ENCODE measurements at regions not wholly inside any gene's neighbourhood (a gene's known extent, or its start where the extent isn't known, plus 50 kb on each side); places are given as distances from the start of the nearest gene placed in this dataset.

DNA sequence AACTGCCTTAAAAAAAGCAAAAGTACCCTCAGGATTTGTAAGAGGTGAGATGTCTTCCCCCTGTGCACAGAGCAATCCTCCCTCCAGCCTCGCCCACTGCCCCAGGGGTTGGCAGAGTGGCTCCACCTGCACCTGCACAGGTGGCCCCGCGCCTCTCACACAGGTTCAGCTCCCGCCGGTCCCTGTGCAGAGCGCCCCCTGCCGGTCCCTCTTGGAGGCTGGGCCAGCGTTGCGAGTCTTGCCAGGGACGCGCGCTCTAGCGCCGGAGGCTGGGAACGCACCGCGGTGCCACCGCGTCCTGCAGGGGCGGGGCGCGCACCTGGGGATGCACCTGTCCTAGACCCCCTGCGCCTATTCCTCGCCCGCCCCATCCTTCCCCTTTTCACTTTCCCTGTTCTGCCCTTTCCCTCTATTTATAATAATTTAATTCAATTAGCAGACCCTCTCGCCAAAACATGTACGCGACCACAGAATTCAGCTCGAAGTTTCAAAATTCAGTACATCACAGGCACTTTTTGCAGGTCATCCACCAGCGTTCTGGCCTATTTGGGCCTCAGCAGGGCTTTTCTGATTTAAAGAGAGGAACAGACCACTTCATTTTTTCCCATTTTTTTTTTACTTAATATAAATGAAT, 618.6 kb downstream of the AACS start:
- no peak for DNase-seq (ENCODE audit: low read depth)

GRCh38 chr12:125684968-125685790, 619.9 kb downstream of the AACS start:
- no peak for DNase-seq (ENCODE audit: low read depth)

GRCh38 chr12:125685915-125686314, 620.7 kb downstream of the AACS start:
- no peak for DNase-seq (ENCODE audit: low read depth)

DNA sequence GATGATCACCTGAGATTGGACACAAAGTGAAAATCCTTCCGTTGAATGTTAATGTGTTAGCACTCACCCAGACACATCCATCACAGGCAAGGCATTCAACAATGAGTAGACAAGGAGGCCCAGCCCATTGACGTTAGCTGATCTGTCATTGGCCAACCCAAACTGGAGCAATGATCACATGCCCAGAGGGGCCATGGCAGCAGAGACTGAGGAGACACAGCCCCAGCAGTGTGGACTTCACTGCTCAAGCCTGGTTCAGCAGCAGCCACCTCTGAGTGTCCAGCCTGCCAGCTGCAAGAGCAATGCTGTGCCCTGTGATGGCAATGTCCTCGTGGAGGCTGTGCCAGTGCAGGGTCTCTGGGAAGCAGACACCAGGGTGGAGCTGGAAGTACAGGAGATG, 622.2 kb downstream of the AACS start:
- no peak for DNase-seq (ENCODE audit: low read depth)

- no peak for DNase-seq (ENCODE audit: low read depth)
Measured at GRCh38 chr12:125687820-125688219, 622.6 kb downstream of the AACS start.

GRCh38 chr12:125688223-125688622, 623.0 kb downstream of the AACS start:
- DNase-seq (ENCODE audit: low read depth) = no peak

- DNase-seq (ENCODE audit: low read depth) = no peak
Measured at GRCh38 chr12:125688881-125689280, 623.6 kb downstream of the AACS start.

GRCh38 chr12:125689576-125690410, 624.6 kb downstream of the AACS start:
- no peak for DNase-seq (ENCODE audit: low read depth)

- no peak for DNase-seq (ENCODE audit: low read depth)
Measured at GRCh38 chr12:125690841-125691240, 625.6 kb downstream of the AACS start.

GRCh38 chr12:125696054-125696453, 630.8 kb downstream of the AACS start:
- DNase-seq (ENCODE audit: low read depth) = no peak

- no peak for DNase-seq (ENCODE audit: low read depth)
Measured at GRCh38 chr12:125704803-125705202, 639.6 kb downstream of the AACS start.

DNA sequence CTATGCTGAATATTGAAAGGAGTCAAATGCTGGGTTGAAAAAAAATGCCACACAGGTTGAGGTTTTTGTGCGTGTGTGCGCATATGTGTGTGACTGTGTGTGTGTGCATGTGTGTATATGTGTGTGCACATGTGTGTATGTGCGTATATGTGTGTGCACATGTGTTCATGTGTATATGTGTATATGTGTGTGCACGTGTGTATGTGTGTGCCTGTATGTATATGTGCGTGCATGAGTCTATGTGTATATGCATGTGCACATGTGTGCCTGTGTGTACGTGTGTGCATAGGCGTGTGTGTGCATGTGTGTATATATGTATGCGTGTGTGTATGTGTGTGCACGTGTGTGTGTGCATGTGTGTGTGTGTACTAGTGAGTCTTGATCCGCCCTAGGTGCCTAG, 655.7 kb downstream of the AACS start:
- no peak for DNase-seq (ENCODE audit: low read depth)

- no peak for DNase-seq (ENCODE audit: low read depth)
Measured at GRCh38 chr12:125734137-125734536, 668.9 kb downstream of the AACS start.

GRCh38 chr12:125738211-125738610, 673.0 kb downstream of the AACS start:
- DNase-seq (ENCODE audit: low read depth) = no peak

DNA sequence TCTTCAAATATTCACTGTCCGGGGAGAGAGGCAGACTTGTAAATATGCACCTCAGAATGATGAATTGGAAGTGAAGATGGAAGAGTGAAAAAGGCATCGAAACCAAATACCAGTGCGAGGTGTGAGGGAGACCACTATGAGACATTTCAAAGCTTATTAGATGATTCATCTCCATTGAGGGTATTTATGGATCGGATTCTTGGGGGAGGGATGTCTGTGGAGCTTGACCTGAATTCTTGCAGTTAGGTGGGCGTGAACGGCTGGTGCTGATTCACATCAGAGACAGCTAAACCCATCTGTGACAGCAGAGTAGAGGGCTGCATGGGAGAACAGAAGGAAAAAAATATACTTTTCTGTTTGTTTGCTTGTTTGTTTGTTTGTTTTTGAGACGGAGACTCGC, 677.2 kb downstream of the AACS start:
- no peak for DNase-seq (ENCODE audit: low read depth)

GRCh38 chr12:125744201-125744600, 679.0 kb downstream of the AACS start:
- no peak for DNase-seq (ENCODE audit: low read depth)

DNA sequence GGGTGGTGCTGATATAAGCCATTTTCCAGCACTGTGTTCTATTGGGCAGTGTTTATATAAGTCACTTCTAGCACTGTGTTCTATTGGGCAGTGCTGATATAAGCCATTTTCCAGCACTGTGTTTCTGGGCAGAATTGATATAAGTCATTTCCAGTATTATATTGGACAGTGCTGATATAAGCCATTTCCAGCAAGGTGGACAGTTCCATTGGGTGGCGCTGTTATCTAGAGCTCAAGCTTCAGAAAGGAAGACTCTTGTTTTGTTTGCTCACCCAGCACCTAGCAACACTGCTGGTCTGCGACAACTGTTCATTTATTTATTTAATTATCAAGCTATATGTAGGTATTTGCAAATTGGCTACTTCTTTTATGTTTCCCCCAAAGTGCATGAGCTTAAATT, 690.3 kb downstream of the AACS start:
- no peak for DNase-seq (ENCODE audit: low read depth)

GRCh38 chr12:125766091-125766490, 700.9 kb downstream of the AACS start:
- DNase-seq (ENCODE audit: low read depth) = no peak

GRCh38 chr12:125772403-125772802, 707.2 kb downstream of the AACS start:
- DNase-seq (ENCODE audit: low read depth) = no peak

DNA sequence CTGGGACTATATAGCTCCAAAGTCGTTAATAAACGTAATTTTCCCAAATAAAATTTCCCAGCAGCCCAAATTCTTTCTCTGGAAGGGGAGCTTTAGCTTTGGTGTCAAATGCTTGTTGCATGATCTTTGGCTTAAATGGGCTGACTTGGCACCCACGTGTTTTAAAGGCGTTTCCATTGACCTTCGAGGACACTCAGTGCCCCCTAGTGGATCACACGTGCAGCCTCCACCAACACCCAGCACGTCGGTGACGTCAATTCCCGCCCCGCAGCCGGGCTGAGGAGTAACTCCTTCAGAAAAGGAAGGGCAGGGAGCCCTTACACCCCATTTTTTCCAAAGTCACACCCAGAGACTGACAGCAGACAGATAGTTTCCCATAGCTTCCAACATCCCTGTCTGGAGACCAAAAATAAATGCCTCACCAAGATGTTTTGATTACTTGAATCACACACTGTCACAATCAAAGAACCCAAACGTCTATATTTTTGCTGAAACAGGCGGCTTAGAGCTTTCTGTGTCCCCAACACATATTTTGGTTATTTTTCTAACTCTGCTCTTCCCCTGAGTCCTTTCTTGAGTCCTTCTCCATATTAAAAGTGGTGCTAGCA, 707.9 kb downstream of the AACS start:
- no peak for DNase-seq (ENCODE audit: low read depth)

DNA sequence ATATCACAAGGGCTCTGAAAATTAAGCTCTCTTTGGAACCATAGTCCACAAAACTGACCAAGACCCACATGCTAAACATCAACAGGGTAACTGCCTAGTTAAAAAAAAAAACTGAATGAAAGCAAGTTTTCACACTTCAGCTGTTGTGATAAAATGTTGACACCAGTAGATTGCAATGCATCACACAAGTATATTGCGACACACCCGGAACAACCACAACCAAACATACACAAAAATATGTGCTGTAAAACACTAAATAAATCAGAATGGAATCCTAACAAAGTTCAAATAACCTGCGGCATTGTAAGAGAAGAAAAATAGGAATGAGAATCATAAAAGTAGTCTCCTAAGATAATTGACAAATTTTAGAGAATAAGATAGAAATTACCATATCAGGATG, 710.3 kb downstream of the AACS start:
- DNase-seq (ENCODE audit: low read depth) = no peak

GRCh38 chr12:125776212-125776611, 711.0 kb downstream of the AACS start:
- no peak for DNase-seq (ENCODE audit: low read depth)
